NCI-H1417 treated with DMSO at 0.1 percent for 48 hours (cell line): ENCODE measurements at regions not wholly inside any gene's neighbourhood (a gene's known extent, or its start where the extent isn't known, plus 50 kb on each side); places are given as distances from the start of the nearest gene placed in this dataset.
"Not testable (repeated sequence)": the region's sequence is repeated elsewhere in the genome, so short reads cannot be mapped to it uniquely, and the experiment has no call there.

Experiments
- DNase-seq: peaks from one replicate; lab custom pipeline; 2025; lab: John Stamatoyannopoulos, UW

DNA sequence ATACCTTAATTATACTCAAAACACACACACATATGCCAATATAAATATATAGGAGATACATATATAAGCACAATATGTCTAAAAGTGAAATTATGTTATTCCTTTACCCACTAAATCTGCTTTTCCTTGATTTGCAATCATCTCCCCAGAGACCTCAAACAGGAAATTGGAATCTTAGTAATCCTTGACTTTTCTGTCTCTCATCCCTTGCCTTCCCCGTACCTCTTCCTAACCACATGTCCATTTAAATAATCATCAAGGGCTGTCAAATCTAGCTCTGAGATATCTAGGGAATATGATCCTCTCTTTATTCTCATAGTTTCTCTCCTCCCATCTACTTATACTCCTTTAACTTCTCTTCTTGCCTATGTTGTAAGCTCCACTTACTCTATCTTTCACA, 336.6 kb downstream of the HGF start:
- no peak for DNase-seq

DNA sequence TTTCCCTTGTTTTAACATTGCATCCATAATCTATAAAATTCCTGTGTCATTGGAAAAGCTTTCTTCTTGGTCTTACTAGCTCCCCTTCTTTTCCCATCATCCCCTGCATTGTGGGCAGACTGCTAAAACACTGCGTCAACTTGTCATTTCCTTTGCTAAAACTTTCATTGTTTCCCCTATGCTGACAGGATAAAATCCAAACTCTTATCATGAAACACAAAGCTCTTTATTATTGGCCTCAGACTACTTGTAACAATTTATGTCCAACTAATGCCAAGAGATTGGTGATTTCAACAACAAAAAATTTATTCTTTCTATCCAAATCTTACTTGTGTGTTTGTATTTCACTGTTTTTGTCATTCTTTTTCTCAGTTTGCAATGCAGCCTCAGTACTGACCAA, 339.1 kb downstream of the HGF start:
- DNase-seq: no peak

DNA sequence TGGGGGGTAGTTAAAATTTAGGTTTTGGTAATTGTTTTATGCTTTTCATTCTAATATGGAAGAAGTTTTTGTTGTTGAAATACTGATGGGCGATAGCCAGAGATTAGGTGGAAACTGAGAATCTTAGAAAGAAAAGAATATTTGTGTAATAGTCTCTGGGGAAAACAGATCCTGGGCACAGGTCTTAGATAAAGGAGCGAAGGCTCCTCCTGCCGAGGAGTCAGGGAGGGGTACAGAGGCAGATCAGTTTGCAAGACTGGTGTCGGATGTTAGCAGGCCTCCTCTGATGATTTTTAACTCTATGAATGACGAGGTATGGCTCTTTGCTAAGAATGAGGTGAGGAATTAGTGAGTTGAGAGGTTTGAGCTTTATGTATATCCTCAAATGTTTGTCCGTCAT, 339.7 kb downstream of the HGF start:
- DNase-seq: no peak

DNA sequence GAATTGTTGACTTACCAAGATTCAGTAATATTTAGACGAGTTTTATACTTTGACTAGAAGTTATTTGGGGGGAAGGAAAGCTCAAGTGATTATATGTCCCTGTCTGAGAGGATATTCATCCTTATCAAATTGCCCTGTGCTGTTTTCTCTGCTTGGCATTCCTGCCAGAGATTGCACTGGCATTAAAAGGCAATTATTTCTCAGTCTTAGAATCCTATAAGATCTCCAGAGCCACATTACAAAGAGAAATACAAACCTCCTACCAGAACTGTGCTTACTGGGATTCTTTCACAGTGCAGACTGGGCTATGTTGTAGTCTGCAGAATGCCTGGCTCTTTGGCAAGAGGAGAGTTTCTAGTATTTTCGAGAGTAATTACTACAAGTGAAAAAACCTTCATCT, 342.4 kb downstream of the HGF start:
- no peak for DNase-seq

DNA sequence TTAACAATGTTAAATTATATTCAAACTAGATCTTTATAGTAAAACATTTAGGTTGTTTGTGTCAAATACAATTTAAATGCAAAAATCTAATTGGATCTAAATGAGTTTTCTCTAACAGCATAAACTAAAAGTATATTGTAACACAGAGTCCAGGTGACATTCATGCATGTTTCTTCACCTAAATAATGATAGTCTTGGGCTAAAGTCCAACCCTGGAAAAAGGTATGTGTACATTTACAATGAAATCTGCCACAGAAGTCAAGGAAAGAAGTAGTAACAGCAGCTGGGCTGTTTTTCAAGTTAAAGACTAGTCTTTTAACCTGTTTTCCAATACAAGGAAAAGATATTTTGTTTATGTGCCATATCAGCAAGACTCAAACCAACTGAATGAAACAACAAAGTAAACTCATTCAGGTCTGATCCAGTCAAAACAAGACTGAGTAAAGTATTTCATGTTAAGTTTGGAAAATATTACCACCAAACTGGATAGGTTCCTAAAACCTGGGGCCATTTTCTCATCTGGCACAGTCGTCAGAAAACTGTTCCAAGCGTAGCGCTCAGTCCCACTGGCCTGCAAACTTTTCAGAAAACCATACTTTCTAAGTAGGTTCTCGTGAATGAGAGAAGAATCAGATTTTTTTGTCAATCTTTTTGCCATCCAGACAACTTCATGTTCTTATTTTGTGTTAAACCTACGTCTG, 349.2 kb downstream of the HGF start:
- no peak for DNase-seq

DNA sequence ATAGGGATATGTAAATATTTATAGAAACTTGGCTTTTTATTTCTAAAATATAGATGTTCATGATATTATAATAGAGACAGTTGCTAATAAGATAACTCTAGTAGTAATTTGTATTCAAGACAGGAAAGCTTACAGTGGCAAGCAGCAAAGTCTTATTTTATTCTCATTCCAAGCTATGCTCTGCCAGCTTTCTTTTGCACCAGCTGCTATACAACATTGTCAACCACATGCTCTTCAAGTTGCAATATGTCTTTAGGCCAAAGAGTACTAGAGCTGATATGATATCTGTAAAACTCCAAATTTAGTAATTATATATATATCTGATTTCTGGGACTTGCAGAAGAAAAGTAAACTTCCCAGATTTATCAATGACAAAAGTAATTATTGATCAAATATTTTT, 350.1 kb downstream of the HGF start:
- no peak for DNase-seq

DNA sequence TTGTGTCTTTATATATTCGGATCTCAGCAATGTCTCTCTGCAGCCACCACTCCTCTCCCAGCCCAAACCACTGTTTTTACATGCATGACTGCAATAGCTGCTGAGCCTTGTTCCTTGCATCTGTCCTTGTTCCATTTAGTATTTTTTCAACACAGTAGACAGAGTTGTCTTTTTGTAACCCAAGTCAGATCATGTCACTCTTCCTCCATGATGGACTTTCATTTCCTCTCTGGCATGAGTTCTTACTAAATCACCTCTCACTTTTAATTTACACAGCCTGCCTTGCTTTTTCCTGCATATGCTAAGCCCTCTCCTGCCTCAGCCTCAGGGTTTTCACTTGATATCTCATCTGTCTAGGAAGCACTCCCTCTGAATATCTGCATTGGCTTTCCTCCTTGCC, 353.2 kb downstream of the HGF start:
- DNase-seq: no peak

DNA sequence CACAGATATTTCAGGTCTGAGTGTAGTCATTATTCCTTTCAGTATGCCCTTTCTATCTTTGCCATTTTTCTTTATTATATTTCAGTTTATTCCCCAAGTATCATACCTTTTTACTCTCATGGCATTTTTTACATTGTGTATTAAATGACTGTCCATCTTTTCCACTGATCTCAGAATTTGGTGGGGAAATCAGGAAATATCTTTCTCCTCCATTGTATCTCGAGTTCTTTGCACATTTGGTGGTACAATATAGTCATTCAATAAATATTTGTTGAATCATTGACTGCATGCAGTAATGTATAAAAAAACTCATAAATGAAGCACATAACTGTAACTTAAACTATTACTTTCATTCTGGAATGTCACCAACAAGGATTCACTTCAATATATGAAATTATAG, 354.7 kb downstream of the HGF start:
- DNase-seq: no peak

DNA sequence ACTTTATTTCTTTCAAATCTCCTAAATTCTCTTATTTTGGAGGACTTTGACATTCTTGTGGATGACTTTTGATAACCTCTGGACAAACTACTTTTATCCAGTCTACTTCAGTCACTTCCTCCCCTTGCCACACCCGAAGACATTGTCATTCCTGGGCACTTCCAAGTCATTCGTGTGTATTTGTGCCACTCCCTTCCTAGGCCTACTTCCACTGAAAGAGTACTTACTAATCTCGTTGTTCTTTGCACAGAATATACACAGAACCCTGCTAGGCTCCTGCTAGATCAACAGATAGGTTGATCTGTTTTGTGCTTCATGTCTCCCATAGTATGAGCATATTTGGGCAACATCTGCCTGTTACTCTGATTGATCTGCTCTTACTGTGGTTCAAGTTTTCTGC, 355.4 kb downstream of the HGF start:
- no peak for DNase-seq

DNA sequence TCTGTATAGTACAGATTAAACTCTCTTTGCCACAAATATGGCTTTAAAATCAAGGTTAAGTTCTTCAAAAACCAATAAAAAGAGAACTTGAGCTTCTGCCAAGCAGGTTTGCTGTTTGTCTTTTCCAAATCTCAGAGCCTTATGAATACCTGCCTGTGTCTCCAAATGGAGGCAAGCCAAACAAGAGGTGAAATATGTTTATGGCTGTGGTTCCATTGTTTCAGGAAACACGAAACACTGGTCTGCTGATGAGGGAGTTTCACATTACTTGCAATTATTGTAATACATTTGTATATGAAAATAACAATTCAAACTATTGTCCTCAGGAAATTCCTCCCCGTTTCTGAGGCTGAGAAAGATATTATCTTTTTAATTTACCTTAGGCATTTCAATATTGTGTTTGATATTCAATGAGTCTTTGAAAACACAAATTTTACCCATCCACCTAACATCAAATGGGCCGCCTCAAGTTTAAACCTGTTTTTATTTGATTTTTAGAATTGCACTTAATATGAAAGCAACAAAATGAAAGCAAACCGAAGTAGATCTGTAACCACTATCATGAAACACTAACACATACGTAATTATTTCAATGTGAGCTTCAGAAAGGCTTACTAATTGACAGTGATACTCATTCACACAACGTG, 359.3 kb downstream of the HGF start:
- no peak for DNase-seq

DNA sequence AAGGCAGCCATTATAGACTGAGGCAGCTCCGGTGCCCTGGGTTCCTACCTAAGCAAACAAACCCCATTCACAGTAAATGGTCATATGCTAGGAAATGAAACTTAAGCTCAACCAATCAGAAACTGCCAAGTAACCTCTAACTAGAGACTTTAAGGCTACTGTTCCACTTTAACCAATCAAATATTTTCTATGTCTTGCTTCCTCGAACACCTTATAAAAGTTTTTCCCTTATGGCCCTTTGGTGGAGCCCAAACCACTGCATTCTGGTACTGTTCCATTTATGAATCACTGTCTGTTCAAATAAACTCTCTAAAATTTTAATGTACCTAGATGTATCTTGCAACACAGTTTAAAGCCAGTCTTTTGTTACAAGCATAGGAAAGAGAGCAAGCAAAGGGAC, 361.1 kb downstream of the HGF start:
- DNase-seq: no peak

DNA sequence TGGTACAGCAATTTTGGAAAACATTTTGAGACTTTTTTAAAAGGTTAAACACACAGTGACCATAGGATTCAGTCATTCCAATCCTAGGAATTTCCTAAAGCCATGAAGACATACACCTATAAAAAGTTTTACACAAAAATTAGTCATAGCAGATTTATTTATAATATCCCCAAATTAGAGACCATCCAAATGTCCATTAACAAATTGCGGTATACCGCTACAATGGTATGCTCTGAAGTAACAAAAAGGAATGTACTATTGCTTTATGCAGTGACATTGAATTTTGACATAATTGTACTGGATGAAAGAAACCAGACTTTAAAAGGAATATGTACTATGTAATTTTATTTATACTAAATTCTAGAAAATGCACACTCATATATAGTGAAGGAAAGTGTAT, 362.8 kb downstream of the HGF start:
- DNase-seq: no peak

DNA sequence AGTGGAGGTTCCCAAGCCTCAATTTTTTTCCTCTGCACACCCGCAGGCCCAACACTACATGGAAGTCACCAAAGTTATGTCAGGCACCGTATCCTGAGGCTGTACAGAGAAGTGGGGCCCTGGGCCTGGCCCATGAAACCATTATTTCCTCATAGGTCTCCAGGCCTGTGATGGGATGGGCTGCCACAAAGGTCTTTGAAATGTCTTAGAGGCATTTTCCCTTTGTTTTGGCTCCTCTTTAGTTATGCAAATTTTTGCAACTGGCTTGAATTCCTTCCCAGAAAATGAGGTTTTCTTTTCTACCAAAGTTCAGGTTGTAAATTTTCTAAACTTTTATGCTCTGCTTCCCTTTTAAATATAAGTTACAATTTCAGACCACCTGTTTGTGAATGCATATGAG, 365.2 kb downstream of the HGF start:
- DNase-seq: no peak

DNA sequence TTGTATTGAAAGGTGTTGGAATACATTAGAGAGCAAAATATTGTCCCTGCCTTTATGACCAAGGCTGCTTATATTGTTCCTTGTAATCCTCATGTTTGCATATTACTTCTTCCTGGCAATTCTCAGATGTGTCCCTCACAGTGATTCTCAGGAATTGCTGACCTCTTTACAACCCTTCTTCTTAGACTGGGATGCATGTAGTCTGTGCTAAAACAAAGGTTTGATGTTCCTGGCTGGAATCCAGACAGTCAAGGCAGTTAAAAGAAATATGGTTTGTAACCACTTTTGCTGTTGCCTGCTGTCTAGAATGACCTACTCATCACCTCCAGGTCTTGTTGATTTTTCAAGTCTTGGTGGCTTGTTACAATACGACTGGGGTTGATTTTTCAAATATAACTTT, 367.6 kb downstream of the HGF start:
- DNase-seq: no peak

DNA sequence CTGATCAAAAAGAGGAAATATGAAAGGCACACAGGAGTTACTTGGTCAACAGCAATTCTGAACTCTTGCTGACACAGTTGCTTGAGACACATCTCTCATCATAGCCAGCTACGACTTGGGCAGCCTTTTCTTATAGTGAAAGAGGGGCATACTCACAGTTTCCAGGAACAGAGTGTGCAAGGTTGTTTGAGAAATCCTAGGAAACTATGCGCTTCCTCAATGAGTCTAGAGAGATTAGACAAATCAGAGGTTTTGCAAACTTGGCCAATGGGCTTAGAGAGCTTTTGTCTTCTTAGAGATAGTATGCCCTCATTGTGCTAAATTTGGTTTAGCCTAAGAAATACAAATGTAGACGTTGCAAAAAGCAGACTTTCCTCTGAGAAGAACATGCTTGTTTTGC, 370.4 kb downstream of the HGF start:
- no peak for DNase-seq

DNA sequence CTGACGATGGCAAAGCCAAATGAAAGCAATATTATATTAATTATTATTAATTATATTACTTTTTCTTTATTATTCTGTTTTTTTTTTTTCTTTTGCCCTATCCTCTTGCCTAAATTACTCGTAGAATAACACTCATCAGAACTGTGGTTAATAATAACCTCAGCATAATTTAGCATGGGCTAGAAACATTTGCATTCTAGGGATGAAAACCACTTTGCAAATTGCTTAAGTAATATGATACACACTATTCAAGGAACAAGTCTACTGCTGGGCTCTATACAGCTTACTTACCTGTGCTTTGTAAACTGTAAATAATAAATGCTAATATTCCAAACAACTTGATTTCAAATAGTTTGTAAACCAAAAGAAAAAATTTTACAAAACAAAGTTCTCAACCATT, 375.8 kb downstream of the HGF start:
- no peak for DNase-seq

DNA sequence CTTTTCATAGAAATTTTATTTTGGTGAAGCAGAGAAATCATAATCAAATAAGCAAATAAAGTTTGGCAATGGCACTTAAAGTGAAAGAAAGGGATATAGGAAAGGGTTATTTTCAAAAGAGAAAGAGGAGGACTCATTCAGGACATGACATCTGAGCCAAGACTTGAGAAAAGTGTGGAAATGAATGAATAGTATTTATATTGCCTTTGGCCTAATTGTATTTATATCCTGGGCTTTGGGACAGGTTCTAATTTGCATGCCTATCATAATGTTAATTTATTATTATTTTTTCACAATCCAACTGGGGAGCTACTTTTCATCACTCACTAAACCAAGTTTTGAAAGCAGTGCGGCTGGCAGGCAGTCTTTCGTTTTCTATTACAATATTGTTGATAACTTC, 376.8 kb downstream of the HGF start:
- DNase-seq: no peak

DNA sequence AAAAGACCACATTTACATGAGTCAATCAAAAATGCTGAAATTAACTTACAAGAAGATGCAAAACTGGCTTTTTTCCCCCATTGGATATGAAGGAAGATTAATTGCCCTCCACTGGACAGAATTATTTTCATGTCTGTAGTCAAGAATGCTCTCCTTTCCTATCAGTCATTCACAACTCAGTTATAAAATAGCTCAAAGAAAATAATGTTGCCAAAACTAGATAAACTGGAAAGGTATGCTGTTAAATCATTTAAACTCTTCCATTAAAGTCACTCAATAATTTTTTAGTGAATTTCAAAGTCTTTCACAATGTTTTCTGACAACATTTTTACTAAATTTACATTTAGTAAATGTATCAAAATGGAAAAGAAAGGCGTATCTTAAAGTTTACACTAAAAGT, 384.5 kb downstream of the HGF start:
- no peak for DNase-seq

DNA sequence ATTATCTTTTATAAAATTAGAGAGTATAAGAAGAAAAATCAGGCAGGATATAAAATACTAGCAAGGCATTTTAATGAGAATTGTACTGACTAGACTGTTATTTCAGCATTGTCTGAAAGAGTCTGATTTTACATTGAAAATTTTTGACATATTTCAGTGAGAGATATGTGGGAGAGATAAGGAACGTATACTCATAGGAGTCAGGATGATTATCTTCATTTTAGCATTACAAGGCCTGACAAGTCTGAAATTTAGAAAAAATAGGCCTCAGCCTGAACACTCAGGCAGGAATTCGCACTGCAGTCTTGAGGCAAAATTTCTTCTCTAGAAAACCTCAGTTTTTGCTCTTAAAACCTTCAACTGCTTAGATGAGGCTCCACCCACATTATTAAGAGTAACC, 386.0 kb downstream of the HGF start:
- DNase-seq: no peak

DNA sequence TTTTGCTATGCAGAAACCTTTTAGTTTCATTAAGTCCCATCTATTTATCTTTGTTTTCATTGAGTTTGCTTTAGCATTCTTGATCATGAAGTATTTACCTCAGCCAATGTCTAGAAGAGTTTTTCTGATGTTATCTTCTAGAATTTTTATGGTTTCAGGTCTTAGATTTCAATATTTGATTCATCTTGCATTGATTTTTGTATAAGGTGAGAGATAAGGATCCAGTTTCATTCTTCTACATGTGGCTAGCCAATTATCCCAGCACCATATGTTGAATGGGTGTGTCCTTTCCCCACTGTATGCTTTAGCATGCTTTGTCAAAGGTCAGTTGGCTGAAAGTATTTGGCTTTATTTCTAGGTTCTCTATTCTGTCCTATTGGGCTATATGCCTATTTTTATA, 395.2 kb downstream of the HGF start:
- not testable (repeated sequence) for DNase-seq

DNA sequence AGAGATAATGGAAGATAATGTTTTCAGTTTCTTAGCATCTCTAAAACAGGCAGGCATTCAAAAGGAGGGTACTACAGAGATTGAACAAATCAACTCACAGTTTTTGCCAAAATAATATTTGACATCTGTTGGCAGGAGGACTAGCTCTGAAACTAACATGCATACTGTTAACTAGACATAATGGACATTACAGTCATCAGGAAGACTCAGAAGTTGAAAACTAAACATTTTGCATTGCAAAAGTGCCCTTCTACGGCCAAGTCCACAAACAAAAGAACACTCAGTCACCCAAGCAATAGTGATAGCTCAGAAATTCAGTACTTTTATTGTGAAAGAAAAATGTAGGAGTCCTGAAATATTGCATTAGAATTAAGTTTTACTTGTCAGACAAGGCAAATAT, 399.0 kb downstream of the HGF start:
- DNase-seq: no peak

DNA sequence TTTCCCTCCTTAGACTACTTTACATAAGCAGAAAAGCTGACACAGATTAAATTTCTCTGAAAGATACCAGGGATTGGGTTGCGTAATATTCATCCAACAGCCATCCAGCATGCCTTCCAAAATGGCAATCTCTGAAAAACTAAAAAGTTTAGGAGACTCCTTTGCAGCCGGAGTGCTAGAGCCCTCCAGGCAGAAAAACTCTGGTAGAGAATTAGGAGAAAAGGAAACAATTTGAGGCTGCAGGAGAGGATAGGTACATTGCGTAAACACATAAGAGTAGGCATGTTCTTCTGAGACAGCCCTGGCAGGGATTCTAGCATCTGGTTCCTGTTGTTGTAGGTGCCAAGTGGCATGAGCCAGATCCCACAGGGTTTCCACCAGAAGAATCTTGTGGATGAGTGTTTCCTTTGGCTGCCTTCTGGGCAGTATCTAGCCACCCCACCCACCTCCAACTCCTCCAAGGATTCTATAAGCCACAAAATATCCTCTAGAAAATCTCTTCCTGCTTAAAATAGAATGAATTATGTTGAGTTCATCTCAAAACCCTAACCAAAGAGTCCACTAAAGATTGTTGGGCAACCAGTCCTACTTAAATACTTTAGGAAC, 402.4 kb downstream of the HGF start:
- no peak for DNase-seq

DNA sequence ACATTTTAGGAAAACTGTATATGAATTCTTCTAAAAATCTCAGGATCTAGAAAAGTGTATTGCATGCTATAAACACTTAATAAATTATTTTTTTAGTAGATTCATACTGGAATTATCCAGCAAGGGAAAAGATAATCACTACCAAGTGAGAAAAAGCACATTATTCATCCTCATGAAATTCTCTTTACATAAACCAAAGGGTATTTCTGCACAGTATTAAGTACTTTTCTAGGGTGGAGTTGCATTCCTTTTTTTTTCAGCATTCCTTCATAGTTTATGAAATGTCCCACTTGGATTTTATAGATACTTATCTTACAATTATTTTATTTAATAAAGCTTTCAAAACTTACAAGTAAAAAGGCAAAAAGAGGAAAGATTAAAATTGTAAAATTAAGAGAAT, 403.3 kb downstream of the HGF start:
- DNase-seq: no peak

DNA sequence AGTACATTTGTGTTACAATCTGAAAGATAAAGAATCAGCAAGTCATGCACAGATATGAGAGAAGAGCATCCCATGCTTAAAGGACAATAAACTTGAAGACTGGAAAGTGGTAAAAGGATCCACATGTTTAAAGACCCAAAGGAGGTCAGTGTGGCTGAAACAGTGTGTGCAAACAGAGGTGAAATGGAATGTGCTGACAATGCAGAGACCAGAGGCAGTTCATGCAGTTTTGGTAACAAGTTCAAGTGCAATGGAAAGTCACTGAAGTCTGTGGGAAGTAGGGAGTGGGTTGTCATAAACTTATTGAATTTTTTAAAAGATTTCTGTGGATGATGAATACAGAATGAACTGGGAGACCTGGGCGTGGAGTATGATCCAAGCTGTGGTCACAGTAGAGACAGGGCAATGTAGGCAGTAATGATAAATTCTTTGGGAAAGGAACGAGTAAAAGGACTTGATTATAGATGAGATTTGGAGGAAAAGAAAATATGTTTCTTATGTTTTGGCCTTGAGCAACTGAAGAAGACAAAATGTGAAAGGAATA, 408.0 kb downstream of the HGF start:
- DNase-seq: no peak
